Keratinocyte (primary cell): ENCODE measurements at regions not wholly inside any gene's neighbourhood (a gene's known extent, or its start where the extent isn't known, plus 50 kb on each side); places are given as distances from the start of the nearest gene placed in this dataset.

Experiments
- DNase-seq: peaks from one replicate; pipeline ENCODE4 v3.0.0-alpha.2; 2011; ENCODE audit warnings: low read depth, missing footprints, low spot score
- FAIRE-seq: peaks from 2 replicates; lab custom pipeline; 2011; peaks lifted over from hg19 to GRCh38; lab: Jason Lieb, UNC
- H2AFZ ChIP-seq: 2 replicates; pipeline ENCODE4 v1.6.0; 2012; ENCODE audit warnings: low read length, control low read depth, inconsistent platforms; ENCODE audit not compliant: control insufficient read depth
- H3K27ac ChIP-seq: 2 replicates; pipeline ENCODE4 v1.5.1; 2011; ENCODE audit warnings: low read length; ENCODE audit not compliant: control insufficient read depth, insufficient read depth
- H3K27me3 ChIP-seq: 3 replicates; pipeline ENCODE4 v1.6.0; 2011; ENCODE audit warnings: low read length; ENCODE audit not compliant: control insufficient read depth, insufficient read depth; ENCODE audit errors: extremely low read depth
- H3K36me3 ChIP-seq, 2 experiments: 2 replicates in 1 of 2; 3 replicates in 1 of 2; pipeline ENCODE4 v1.5.1; 2011; ENCODE audit warnings: low read length in 2 of 2, mild to moderate bottlenecking in 1 of 2; ENCODE audit not compliant: control insufficient read depth in 2 of 2, insufficient read depth in 2 of 2; ENCODE audit errors: extremely low read depth in 1 of 2
- H3K4me1 ChIP-seq: 3 replicates; pipeline ENCODE4 v1.5.1; 2011; ENCODE audit warnings: low read length; ENCODE audit not compliant: control insufficient read depth, insufficient read depth; ENCODE audit errors: extremely low read depth
- H3K4me2 ChIP-seq: 3 replicates; pipeline ENCODE4 v1.6.0; 2011; ENCODE audit warnings: low read depth, low read length; ENCODE audit not compliant: control insufficient read depth, insufficient read depth; ENCODE audit errors: extremely low read depth
- H3K4me3 ChIP-seq, 3 experiments: fragments of 200-600 bp in 1 of 3; sonication (generic) in 1 of 3; 2 replicates in 2 of 3; 3 replicates in 1 of 3; pipeline ENCODE4 v1.5.1; 2011 to 2016; ENCODE audit warnings: low read length in 3 of 3, mild to moderate bottlenecking in 3 of 3, control low read depth in 2 of 3, inconsistent platforms in 1 of 3, low read depth in 1 of 3, mixed read lengths in 1 of 3, mixed run types in 1 of 3, moderate library complexity in 1 of 3; ENCODE audit not compliant: control insufficient read depth in 2 of 3, insufficient read depth in 2 of 3; ENCODE audit errors: extremely low read depth in 1 of 3
- H3K79me2 ChIP-seq: 2 replicates; pipeline ENCODE4 v1.6.0; 2012; ENCODE audit warnings: low read length; ENCODE audit not compliant: control insufficient read depth, insufficient read depth
- H3K9ac ChIP-seq: 3 replicates; pipeline ENCODE4 v1.6.0; 2011; ENCODE audit warnings: low read length; ENCODE audit not compliant: control insufficient read depth, insufficient read depth; ENCODE audit errors: extremely low read depth
- H3K9me1 ChIP-seq: 3 replicates; pipeline ENCODE4 v1.6.0; 2011; ENCODE audit warnings: low read length; ENCODE audit not compliant: control insufficient read depth, insufficient read depth; ENCODE audit errors: extremely low read depth
- H3K9me3 ChIP-seq: 2 replicates; pipeline ENCODE4 v1.5.1; 2012; ENCODE audit warnings: low read depth, low read length; ENCODE audit not compliant: control insufficient read depth
- H4K20me1 ChIP-seq: 3 replicates; pipeline ENCODE4 v1.6.0; 2011; ENCODE audit warnings: low read length; ENCODE audit not compliant: control insufficient read depth, insufficient read depth; ENCODE audit errors: extremely low read depth
- CTCF ChIP-seq, 3 experiments: IDR thresholded peaks in 1 of 3; conservative IDR thresholded peaks in 1 of 3; optimal IDR thresholded peaks in 1 of 3; 2 replicates in 2 of 3; 3 replicates in 1 of 3; pipeline versions ENCODE3 to v1.5.1; 2011; ENCODE audit warnings: low read length in 3 of 3, mild to moderate bottlenecking in 3 of 3, moderate library complexity in 2 of 3, control low read depth in 1 of 3, inconsistent platforms in 1 of 3; ENCODE audit not compliant: insufficient read depth in 2 of 3; ENCODE audit errors: extremely low read depth in 1 of 3
- EZH2 ChIP-seq: IDR thresholded peaks from one replicate; pipeline ENCODE4 v1.6.1; 2012; ENCODE audit warnings: inconsistent platforms, mild to moderate bottlenecking, low read length, moderate library complexity
- dilution Hi-C: fragments of 300-500 bp; cut with MboI; formaldehyde crosslinking; loops from one replicate; pipeline ENCODE4 v1.7.0; 2020; ENCODE audit warnings: low sequenced_read_pairs; ENCODE audit not compliant: extremely low pct_ligation_motif_present

GRCh38 chr9:88059469-88059868 is 78.8 kb downstream of the SPATA31C2 start:
- dilution Hi-C loops: no loop called here
- no peaks in the 10 kb centered on the region for H3K4me1 ChIP-seq
- H3K9ac ChIP-seq: no peak overlapping the region
- H3K27ac ChIP-seq: no peak overlapping the region
- H3K27me3 ChIP-seq: no peaks in the 10 kb centered on the region
- no peak overlapping the region for H3K4me2 ChIP-seq
- H3K4me3 ChIP-seq: no peak overlapping the region
- TF ChIP-seq CTCF (optimal IDR thresholded peaks at IDR 0.05 in 1 of 3, IDR thresholded peaks at IDR 0.05 in 1 of 3, conservative IDR thresholded peaks at IDR 0.05 in 1 of 3; ENCODE audit: extremely low read depth in 1 of 3, insufficient read depth in 2 of 3, low read length in 3 of 3) (no peak), EZH2 (no peak)
- no peak for FAIRE-seq
- no peaks in the 10 kb centered on the region for H3K79me2 ChIP-seq
- DNase-seq: no peak
- no peaks in the 10 kb centered on the region for H4K20me1 ChIP-seq
- no peak overlapping the region for H2AFZ ChIP-seq
- no peaks in the 10 kb centered on the region for H3K36me3 ChIP-seq
- no peaks in the 10 kb centered on the region for H3K9me3 ChIP-seq
- H3K9me1 ChIP-seq: no peaks in the 10 kb centered on the region

GRCh38 chr9:88056876-88057275 is 81.4 kb downstream of the SPATA31C2 start:
- dilution Hi-C loops: no loop called here

More at GRCh38 chr9:88056876-88057275, 81.4 kb downstream of the SPATA31C2 start:
- no peak overlapping the region for H3K9ac ChIP-seq
- no peak for DNase-seq
- no peaks in the 10 kb centered on the region for H3K79me2 ChIP-seq
- no peak overlapping the region for H3K27ac ChIP-seq
- no peaks in the 10 kb centered on the region for H3K9me3 ChIP-seq
- no peak overlapping the region for H3K4me3 ChIP-seq
- no peaks in the 10 kb centered on the region for H3K4me1 ChIP-seq
- H3K27me3 ChIP-seq: no peaks in the 10 kb centered on the region
- no peaks in the 10 kb centered on the region for H4K20me1 ChIP-seq
- no peak overlapping the region for H2AFZ ChIP-seq
- no peaks in the 10 kb centered on the region for H3K36me3 ChIP-seq
- FAIRE-seq: no peak
- H3K9me1 ChIP-seq: no peaks in the 10 kb centered on the region
- TF ChIP-seq CTCF (optimal IDR thresholded peaks at IDR 0.05 in 1 of 3, IDR thresholded peaks at IDR 0.05 in 1 of 3, conservative IDR thresholded peaks at IDR 0.05 in 1 of 3; ENCODE audit: extremely low read depth in 1 of 3, insufficient read depth in 2 of 3, low read length in 3 of 3) (no peak), EZH2 (no peak)
- no peak overlapping the region for H3K4me2 ChIP-seq
